SH-SY5Y (cell line): ENCODE measurements at regions not wholly inside any gene's neighbourhood (a gene's known extent, or its start where the extent isn't known, plus 50 kb on each side); places are given as distances from the start of the nearest gene placed in this dataset.

Experiments
- GATA2 ChIP-seq: IDR thresholded peaks from 2 replicates; pipeline ENCODE4 v1.6.1; 2011; ENCODE audit warnings: mild to moderate bottlenecking, low read depth, low read length
- GATA3 ChIP-seq: IDR thresholded peaks from 2 replicates; pipeline ENCODE4 v1.6.1; 2011; ENCODE audit warnings: low read depth, mild to moderate bottlenecking, low read length, moderate library complexity

- no peak for TF ChIP-seq GATA2
- no peak for TF ChIP-seq GATA3
These were observed 86.5 kb downstream of the CPZ start for GRCh38 chr4:8679032-8679431.
